ENCODE measurements at regions not wholly inside any gene's neighbourhood (a gene's known extent, or its start where the extent isn't known, plus 50 kb on each side); places are given as distances from the start of the nearest gene placed in this dataset.

DNA sequence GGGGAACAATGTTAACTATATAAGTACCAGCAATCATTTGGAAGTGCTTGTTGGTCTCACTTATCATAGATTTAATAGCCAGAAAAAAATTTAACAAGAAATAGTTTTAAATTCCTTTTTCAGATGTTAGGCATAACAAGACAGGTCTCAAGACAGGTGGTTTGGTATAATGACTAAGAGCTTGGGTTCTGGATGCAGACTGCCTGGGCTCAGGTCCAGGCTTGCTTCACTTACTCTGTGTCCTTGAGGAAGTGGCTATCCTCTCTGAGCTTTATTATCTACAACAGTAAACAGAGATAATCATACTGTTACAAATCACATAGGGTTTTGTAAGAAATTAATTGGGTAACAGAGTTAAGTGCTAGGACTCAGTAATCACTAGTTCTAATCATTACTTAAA, 338.0 kb upstream of the FLRT2 start:
- H3K4me3 Mint-ChIP-seq (ENCODE audit: unreplicated experiment), result no peak overlapping the region
- H3K9me3 Mint-ChIP-seq (ENCODE audit: unreplicated experiment), result no peaks in the 10 kb centered on the region
- H3K27me3 Mint-ChIP-seq (ENCODE audit: insufficient read depth, unreplicated experiment), result no peaks in the 10 kb centered on the region
- no peak for TF ChIP-seq CTCF (IDR thresholded peaks at IDR 0.05; ENCODE audit: unreplicated experiment)
- intact Hi-C loops (cut with micrococcal nuclease), result loop anchor here (10.0 kb wide), 1 partner anchor 223 kb away; no protein-coding TSS in a partner anchor
- ChIA-PET POLR2A (no interaction called here), CTCF (interaction anchor here (0.5 to 1.3 kb wide), 2 partner anchors 9 to 10 kb away, joined by 3 to 4 read pairs; no protein-coding TSS in a partner anchor)
- no peaks in the 10 kb centered on the region for H3K4me1 Mint-ChIP-seq (ENCODE audit: insufficient read depth, unreplicated experiment)
- peak; percentile 30 for DNase-seq (ENCODE audit: unreplicated experiment)
- BruUV-seq (replicated peaks), result no TSS peak
- no peak overlapping the region for H3K27ac Mint-ChIP-seq (ENCODE audit: low read depth, unreplicated experiment)
- H3K36me3 Mint-ChIP-seq (ENCODE audit: insufficient read depth, unreplicated experiment), result no peaks in the 10 kb centered on the region

DNA sequence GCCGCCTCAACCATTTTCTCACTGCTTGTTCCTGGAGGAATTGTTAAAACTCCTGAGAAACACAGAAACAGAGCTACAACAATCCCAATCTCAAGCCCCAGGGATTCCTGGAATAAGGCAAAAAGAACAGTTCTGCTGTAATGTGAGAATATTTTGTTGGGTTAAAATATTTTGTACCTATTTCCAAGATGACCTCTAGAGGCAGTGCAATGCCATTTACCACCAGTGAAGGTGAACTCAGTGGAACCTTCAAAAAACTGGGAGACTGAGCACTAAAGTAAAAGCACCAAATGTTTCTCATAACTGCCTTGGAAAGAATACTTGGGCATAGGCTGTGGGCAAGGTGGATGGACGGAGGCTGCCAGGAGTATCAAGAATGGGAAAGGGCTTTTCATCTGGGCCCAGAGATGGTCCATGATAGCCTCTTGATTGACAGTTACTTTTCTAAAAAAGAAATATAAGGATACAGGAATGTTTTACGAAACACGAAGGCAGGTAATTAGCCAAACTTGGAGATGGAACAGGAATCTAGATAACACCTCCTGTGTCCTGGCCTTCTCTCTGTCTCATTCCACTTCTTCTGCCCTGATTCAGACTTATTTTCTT, 334.0 kb upstream of the FLRT2 start:
- no peaks in the 10 kb centered on the region for H3K36me3 Mint-ChIP-seq (ENCODE audit: insufficient read depth, unreplicated experiment)
- H3K27ac Mint-ChIP-seq (ENCODE audit: low read depth, unreplicated experiment), result no peak overlapping the region
- no peaks in the 10 kb centered on the region for H3K4me1 Mint-ChIP-seq (ENCODE audit: insufficient read depth, unreplicated experiment)
- BruUV-seq (replicated peaks), result no TSS peak
- intact Hi-C loops (cut with micrococcal nuclease), result loop anchor here (1.0 to 10.0 kb wide), 2 partner anchors 219 to 336 kb away; no protein-coding TSS in a partner anchor
- H3K27me3 Mint-ChIP-seq (ENCODE audit: insufficient read depth, unreplicated experiment), result no peaks in the 10 kb centered on the region
- DNase-seq (ENCODE audit: unreplicated experiment), result peak; percentile 38
- no peak overlapping the region for H3K4me3 Mint-ChIP-seq (ENCODE audit: unreplicated experiment)
- ChIA-PET CTCF (interaction anchor here (0.5 to 2.1 kb wide), 10 partner anchors 10 to 861 kb away, joined by 3 to 6 read pairs (median 4); no protein-coding TSS in a partner anchor), POLR2A (no interaction called here)
- H3K9me3 Mint-ChIP-seq (ENCODE audit: unreplicated experiment), result no peaks in the 10 kb centered on the region
- TF ChIP-seq CTCF (IDR thresholded peaks at IDR 0.05; ENCODE audit: unreplicated experiment), result peak; percentile 42

DNA sequence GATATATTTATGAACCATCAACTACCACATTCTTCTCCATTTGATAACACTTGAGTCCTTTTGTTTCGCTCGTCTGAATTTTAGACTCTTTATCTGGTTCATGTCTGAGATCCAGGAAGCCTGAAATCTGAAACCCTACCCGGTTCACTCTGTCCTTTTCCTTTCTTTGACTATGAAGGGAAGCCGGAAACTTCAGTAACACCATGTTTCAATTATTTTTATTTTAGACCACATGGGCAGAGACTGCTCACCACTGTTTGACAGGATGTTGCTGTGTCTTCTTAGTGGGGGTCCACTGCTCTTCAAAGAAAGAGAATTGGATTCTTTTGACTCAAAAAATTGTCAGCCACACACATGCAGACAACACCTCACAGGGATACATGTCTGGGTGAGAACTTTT, 331.9 kb upstream of the FLRT2 start:
- intact Hi-C loops (cut with micrococcal nuclease), result loop anchor here (10.0 kb wide), 1 partner anchor 217 kb away; no protein-coding TSS in a partner anchor
- CTCF ChIA-PET, result interaction anchor here (1.5 kb wide), 1 partner anchor 338 kb away, joined by 3 read pairs; no protein-coding TSS in a partner anchor

DNA sequence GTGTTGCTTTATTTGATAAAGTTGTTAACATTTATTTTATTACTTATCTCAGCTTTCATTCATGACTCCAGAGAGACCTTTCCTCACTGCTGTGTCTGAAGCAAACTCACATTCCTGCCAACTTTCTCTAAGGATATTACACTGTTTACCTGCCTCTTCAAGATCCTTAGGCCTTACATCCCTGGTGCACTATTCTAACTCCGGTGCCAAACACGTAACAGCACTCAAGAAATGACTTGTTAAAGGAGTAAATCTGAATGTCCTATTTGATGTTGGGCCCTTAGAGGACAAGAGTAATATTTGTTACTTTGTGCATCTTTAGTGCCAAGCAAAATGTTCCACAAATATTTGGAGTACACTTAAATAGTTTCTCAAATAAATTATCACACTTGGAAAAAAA, 324.1 kb upstream of the FLRT2 start:
- POLR2A ChIA-PET, result interaction anchor here (0.6 kb wide), 1 partner anchor 964 kb away, joined by 3 read pairs; no protein-coding TSS in a partner anchor
- H3K36me3 Mint-ChIP-seq (ENCODE audit: insufficient read depth, unreplicated experiment), result no peaks in the 10 kb centered on the region

More for the DNA sequence above, 331.9 kb upstream of the FLRT2 start:
- H3K4me1 Mint-ChIP-seq (ENCODE audit: insufficient read depth, unreplicated experiment), result no peaks in the 10 kb centered on the region
- no peak for DNase-seq (ENCODE audit: unreplicated experiment)
- H3K27me3 Mint-ChIP-seq (ENCODE audit: insufficient read depth, unreplicated experiment), result no peaks in the 10 kb centered on the region
- no peaks in the 10 kb centered on the region for H3K9me3 Mint-ChIP-seq (ENCODE audit: unreplicated experiment)
- TF ChIP-seq CTCF (IDR thresholded peaks at IDR 0.05; ENCODE audit: unreplicated experiment), result no peak
- H3K4me3 Mint-ChIP-seq (ENCODE audit: unreplicated experiment), result no peak overlapping the region
- H3K27ac Mint-ChIP-seq (ENCODE audit: low read depth, unreplicated experiment), result no peak overlapping the region
- no TSS peak for BruUV-seq (replicated peaks)
- POLR2A ChIA-PET, result no interaction called here
- no peaks in the 10 kb centered on the region for H3K36me3 Mint-ChIP-seq (ENCODE audit: insufficient read depth, unreplicated experiment)

More for the DNA sequence above, 324.1 kb upstream of the FLRT2 start:
- CTCF ChIA-PET, result interaction anchor here (0.6 to 1.6 kb wide), 2 partner anchors 10 to 899 kb away, joined by 3 read pairs; no protein-coding TSS in a partner anchor
- no peak for DNase-seq (ENCODE audit: unreplicated experiment)
- Mint-ChIP-seq H3K4me3 (ENCODE audit: unreplicated experiment) (no peak overlapping the region), H3K4me1 (ENCODE audit: insufficient read depth, unreplicated experiment) (no peaks in the 10 kb centered on the region), H3K27me3 (ENCODE audit: insufficient read depth, unreplicated experiment) (no peaks in the 10 kb centered on the region), H3K9me3 (ENCODE audit: unreplicated experiment) (no peaks in the 10 kb centered on the region), H3K27ac (ENCODE audit: low read depth, unreplicated experiment) (no peak overlapping the region)
- no TSS peak for BruUV-seq (replicated peaks)
- no peak for TF ChIP-seq CTCF (IDR thresholded peaks at IDR 0.05; ENCODE audit: unreplicated experiment)
- intact Hi-C loops (cut with micrococcal nuclease), result no loop called here
